ENCODE measurements at regions not wholly inside any gene's neighbourhood (a gene's known extent, or its start where the extent isn't known, plus 50 kb on each side); places are given as distances from the start of the nearest gene placed in this dataset.
"Not testable (repeated sequence)": the region's sequence is repeated elsewhere in the genome, so short reads cannot be mapped to it uniquely, and the experiment has no call there.

GRCh38 chr21:6025139-6025538 is 4496.2 kb upstream of the TPTE start:
- ATAC-seq (ENCODE audit: poor library complexity); H3K4me3 ChIP-seq (ENCODE audit: low read length); H3K4me3 Mint-ChIP-seq; H3K4me1 Mint-ChIP-seq (ENCODE audit: low read depth); DNase-seq; H3K36me3 ChIP-seq (ENCODE audit: insufficient read depth, low read length); H3K27ac Mint-ChIP-seq; H3K4me1 ChIP-seq (ENCODE audit: insufficient read depth, low read length); H3K27me3 ChIP-seq (ENCODE audit: control insufficient read depth in 1 of 2, insufficient read depth in 2 of 2, low read length in 2 of 2); POLR2A ChIA-PET; intact Hi-C loops (cut with DNase I, micrococcal nuclease); CTCF ChIA-PET; H3K27ac ChIP-seq (ENCODE audit: low read depth in 1 of 2, low read length in 2 of 2); H3K9me3 ChIP-seq (ENCODE audit: control insufficient read depth in 1 of 2, insufficient read depth in 1 of 2, low read length in 2 of 2); H3K36me3 Mint-ChIP-seq (ENCODE audit: low read depth); H3K9me3 Mint-ChIP-seq; H3K27me3 Mint-ChIP-seq: not testable (repeated sequence)

- H3K27ac Mint-ChIP-seq; CTCF ChIA-PET; H3K4me3 ChIP-seq (ENCODE audit: low read length); ATAC-seq (ENCODE audit: poor library complexity); H3K27me3 ChIP-seq (ENCODE audit: control insufficient read depth in 1 of 2, insufficient read depth in 2 of 2, low read length in 2 of 2); H3K36me3 ChIP-seq (ENCODE audit: insufficient read depth, low read length); H3K4me3 Mint-ChIP-seq; H3K4me1 ChIP-seq (ENCODE audit: insufficient read depth, low read length); H3K27ac ChIP-seq (ENCODE audit: low read depth in 1 of 2, low read length in 2 of 2); H3K9me3 Mint-ChIP-seq; H3K4me1 Mint-ChIP-seq (ENCODE audit: low read depth); POLR2A ChIA-PET; H3K27me3 Mint-ChIP-seq; H3K36me3 Mint-ChIP-seq (ENCODE audit: low read depth); H3K9me3 ChIP-seq (ENCODE audit: control insufficient read depth in 1 of 2, insufficient read depth in 1 of 2, low read length in 2 of 2); DNase-seq; intact Hi-C loops (cut with DNase I, micrococcal nuclease): not testable (repeated sequence)
These were observed 4493.9 kb upstream of the TPTE start for GRCh38 chr21:6027497-6027896.

DNA sequence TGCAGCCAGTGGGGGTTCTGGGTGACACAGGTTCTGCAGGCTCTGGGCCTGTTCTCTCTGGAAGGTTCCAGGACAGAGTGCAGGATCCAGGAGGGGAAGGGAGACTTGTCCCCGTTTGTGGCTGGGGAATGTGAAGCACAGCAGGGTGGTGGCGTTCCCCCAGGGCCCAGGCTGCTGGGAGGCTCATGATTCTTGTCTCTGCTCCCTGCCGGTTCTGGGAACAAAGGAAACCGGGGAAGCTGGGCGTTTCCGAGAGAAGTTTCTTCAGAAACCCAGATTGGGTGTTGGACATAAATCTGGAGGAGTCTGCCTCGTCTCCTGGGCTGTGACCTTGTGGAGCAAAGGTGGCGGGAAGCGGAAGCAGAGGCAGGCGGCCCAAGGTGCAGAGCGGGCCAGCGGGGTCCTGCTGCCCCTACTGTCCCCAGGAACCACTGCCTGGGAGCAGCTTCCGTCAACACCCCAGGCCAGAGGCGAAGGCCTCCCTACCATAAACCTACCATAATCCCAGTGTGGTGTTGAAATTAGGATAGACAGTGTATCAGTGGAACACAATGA is 4487.2 kb upstream of the TPTE start:
- H3K27ac ChIP-seq (ENCODE audit: low read depth in 1 of 2, low read length in 2 of 2); H3K9me3 Mint-ChIP-seq; H3K9me3 ChIP-seq (ENCODE audit: control insufficient read depth in 1 of 2, insufficient read depth in 1 of 2, low read length in 2 of 2); H3K27me3 ChIP-seq (ENCODE audit: control insufficient read depth in 1 of 2, insufficient read depth in 2 of 2, low read length in 2 of 2); POLR2A ChIA-PET; H3K4me1 ChIP-seq (ENCODE audit: insufficient read depth, low read length); H3K36me3 Mint-ChIP-seq (ENCODE audit: low read depth); H3K27me3 Mint-ChIP-seq; intact Hi-C loops (cut with DNase I, micrococcal nuclease); H3K36me3 ChIP-seq (ENCODE audit: insufficient read depth, low read length); H3K4me3 Mint-ChIP-seq; DNase-seq; ATAC-seq (ENCODE audit: poor library complexity); H3K27ac Mint-ChIP-seq; H3K4me3 ChIP-seq (ENCODE audit: low read length); H3K4me1 Mint-ChIP-seq (ENCODE audit: low read depth); CTCF ChIA-PET: not testable (repeated sequence)

DNA sequence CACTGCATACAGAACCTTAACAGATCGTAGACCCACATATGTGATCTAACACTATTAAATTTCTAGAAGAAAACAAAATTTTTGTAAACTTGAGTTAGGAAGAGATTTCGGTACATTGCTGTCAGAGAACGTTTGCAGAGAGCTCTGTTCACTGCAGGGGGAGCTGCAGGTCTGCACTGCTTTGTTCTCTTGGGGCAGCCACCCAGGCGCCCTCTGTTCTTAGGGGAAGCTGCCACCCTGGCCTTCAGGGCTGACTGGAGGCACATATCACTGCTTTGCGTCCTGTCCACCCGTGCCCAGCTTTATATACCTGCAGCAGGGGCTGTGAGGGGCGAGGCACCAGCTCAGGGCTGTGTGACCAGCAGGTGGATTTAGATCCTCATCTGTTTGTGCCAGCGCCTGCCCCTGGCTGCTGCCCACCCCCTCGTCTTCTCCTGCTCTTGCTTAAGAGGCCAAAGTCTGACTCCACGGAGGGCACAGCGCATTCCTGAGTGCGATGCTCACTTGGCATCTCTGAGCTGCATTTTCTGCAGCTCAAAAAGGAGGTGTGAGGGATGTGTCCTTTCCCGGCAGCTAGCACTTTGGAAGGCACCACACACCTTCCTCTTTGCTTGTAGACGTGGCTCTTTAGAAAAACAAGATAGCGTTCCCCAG is 4486.4 kb upstream of the TPTE start:
- H3K4me1 Mint-ChIP-seq (ENCODE audit: low read depth); H3K27me3 Mint-ChIP-seq: not testable (repeated sequence)

DNA sequence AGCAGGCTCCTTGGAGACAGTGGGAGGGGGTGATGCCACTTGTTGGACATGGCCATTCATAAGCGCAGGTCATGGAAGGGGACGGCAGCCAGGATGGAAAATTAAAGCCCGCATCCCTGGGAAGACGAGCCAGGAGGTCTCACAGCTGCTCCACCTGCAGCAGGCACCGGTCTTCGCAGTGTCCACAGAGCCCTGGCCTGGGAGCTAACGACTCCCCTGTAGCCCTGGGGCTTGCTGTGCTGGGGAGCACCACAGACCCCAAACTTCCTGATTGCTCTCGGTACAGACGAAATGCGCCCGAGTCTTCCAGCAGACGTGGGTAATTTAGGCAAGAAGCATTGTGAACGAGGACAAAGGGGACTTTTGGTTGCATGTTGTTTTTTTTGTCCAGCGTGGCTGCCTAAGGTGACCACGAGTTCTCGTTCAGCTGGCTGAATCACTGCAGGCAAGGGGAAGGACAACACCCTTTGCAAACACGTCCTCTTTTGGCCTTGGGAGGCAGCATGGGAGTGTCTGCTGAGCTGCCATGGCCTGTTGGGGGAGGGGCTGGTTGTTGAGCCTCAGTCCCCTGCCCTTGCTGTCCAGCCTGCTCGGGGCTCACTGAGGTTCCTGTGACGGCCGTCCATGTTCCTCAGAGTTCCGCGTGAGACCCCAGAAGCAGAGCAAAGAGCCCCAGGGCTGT is 4485.8 kb upstream of the TPTE start:
- H3K9me3 ChIP-seq (ENCODE audit: control insufficient read depth in 1 of 2, insufficient read depth in 1 of 2, low read length in 2 of 2); H3K9me3 Mint-ChIP-seq; H3K4me3 ChIP-seq (ENCODE audit: low read length); H3K4me1 ChIP-seq (ENCODE audit: insufficient read depth, low read length); H3K36me3 Mint-ChIP-seq (ENCODE audit: low read depth); H3K4me1 Mint-ChIP-seq (ENCODE audit: low read depth); DNase-seq; H3K27ac ChIP-seq (ENCODE audit: low read depth in 1 of 2, low read length in 2 of 2); H3K36me3 ChIP-seq (ENCODE audit: insufficient read depth, low read length); intact Hi-C loops (cut with DNase I, micrococcal nuclease); H3K27ac Mint-ChIP-seq; ATAC-seq (ENCODE audit: poor library complexity); POLR2A ChIA-PET; H3K27me3 Mint-ChIP-seq; H3K27me3 ChIP-seq (ENCODE audit: control insufficient read depth in 1 of 2, insufficient read depth in 2 of 2, low read length in 2 of 2); H3K4me3 Mint-ChIP-seq; CTCF ChIA-PET: not testable (repeated sequence)

More for the DNA sequence above, 4486.4 kb upstream of the TPTE start:
- H3K4me3 ChIP-seq (ENCODE audit: low read length); H3K27ac ChIP-seq (ENCODE audit: low read depth in 1 of 2, low read length in 2 of 2); intact Hi-C loops (cut with DNase I, micrococcal nuclease); H3K27me3 ChIP-seq (ENCODE audit: control insufficient read depth in 1 of 2, insufficient read depth in 2 of 2, low read length in 2 of 2); CTCF ChIA-PET; H3K36me3 ChIP-seq (ENCODE audit: insufficient read depth, low read length); H3K4me1 ChIP-seq (ENCODE audit: insufficient read depth, low read length); POLR2A ChIA-PET; H3K9me3 Mint-ChIP-seq; H3K4me3 Mint-ChIP-seq; DNase-seq; H3K36me3 Mint-ChIP-seq (ENCODE audit: low read depth); ATAC-seq (ENCODE audit: poor library complexity); H3K9me3 ChIP-seq (ENCODE audit: control insufficient read depth in 1 of 2, insufficient read depth in 1 of 2, low read length in 2 of 2); H3K27ac Mint-ChIP-seq: not testable (repeated sequence)

- H3K4me3 Mint-ChIP-seq; intact Hi-C loops (cut with DNase I, micrococcal nuclease); H3K4me1 Mint-ChIP-seq (ENCODE audit: low read depth); H3K9me3 ChIP-seq (ENCODE audit: control insufficient read depth in 1 of 2, insufficient read depth in 1 of 2, low read length in 2 of 2); H3K9me3 Mint-ChIP-seq; H3K4me3 ChIP-seq (ENCODE audit: low read length); POLR2A ChIA-PET; H3K36me3 ChIP-seq (ENCODE audit: insufficient read depth, low read length); H3K27ac Mint-ChIP-seq; CTCF ChIA-PET; H3K4me1 ChIP-seq (ENCODE audit: insufficient read depth, low read length); H3K27me3 Mint-ChIP-seq; DNase-seq; H3K36me3 Mint-ChIP-seq (ENCODE audit: low read depth); H3K27ac ChIP-seq (ENCODE audit: low read depth in 1 of 2, low read length in 2 of 2); H3K27me3 ChIP-seq (ENCODE audit: control insufficient read depth in 1 of 2, insufficient read depth in 2 of 2, low read length in 2 of 2); ATAC-seq (ENCODE audit: poor library complexity): not testable (repeated sequence)
These were observed 4482.2 kb upstream of the TPTE start for GRCh38 chr21:6039224-6039623.

- H3K27ac ChIP-seq (ENCODE audit: low read depth in 1 of 2, low read length in 2 of 2); H3K27me3 Mint-ChIP-seq; H3K4me1 Mint-ChIP-seq (ENCODE audit: low read depth); H3K4me3 Mint-ChIP-seq; H3K36me3 ChIP-seq (ENCODE audit: insufficient read depth, low read length); H3K27me3 ChIP-seq (ENCODE audit: control insufficient read depth in 1 of 2, insufficient read depth in 2 of 2, low read length in 2 of 2); H3K9me3 Mint-ChIP-seq; intact Hi-C loops (cut with DNase I, micrococcal nuclease); ATAC-seq (ENCODE audit: poor library complexity); H3K36me3 Mint-ChIP-seq (ENCODE audit: low read depth); H3K9me3 ChIP-seq (ENCODE audit: control insufficient read depth in 1 of 2, insufficient read depth in 1 of 2, low read length in 2 of 2); H3K27ac Mint-ChIP-seq; H3K4me3 ChIP-seq (ENCODE audit: low read length); POLR2A ChIA-PET; H3K4me1 ChIP-seq (ENCODE audit: insufficient read depth, low read length); CTCF ChIA-PET; DNase-seq: not testable (repeated sequence)
These were observed 4481.3 kb upstream of the TPTE start for GRCh38 chr21:6040095-6040494.
